Chondrocyte (in vitro differentiated cells): ENCODE measurements at regions not wholly inside any gene's neighbourhood (a gene's known extent, or its start where the extent isn't known, plus 50 kb on each side); places are given as distances from the start of the nearest gene placed in this dataset.
"Not testable (repeated sequence)": the region's sequence is repeated elsewhere in the genome, so short reads cannot be mapped to it uniquely, and the experiment has no call there.

Source experiments
- DNase-seq: peaks from one replicate; pipeline ENCODE4 v3.0.0; 2021; ENCODE audit warnings: mixed read lengths, low spot score
- H3K27ac Mint-ChIP-seq: one replicate; pipeline ENCODE4 v1.8.0; 2021; ENCODE audit warnings: mild to moderate bottlenecking, moderate library complexity, mixed read lengths; ENCODE audit not compliant: unreplicated experiment
- H3K27me3 Mint-ChIP-seq: 2 replicates; pipeline ENCODE4 v1.8.0; 2021; ENCODE audit warnings: low read depth, mixed read lengths
- H3K36me3 Mint-ChIP-seq: 2 replicates; pipeline ENCODE4 v1.8.0; 2021; ENCODE audit warnings: low read depth, mixed read lengths
- H3K4me1 Mint-ChIP-seq: 2 replicates; pipeline ENCODE4 v1.8.0; 2021; ENCODE audit warnings: low read depth, mild to moderate bottlenecking, mixed read lengths
- H3K4me3 Mint-ChIP-seq: one replicate; pipeline ENCODE4 v1.8.0; 2021; ENCODE audit warnings: mild to moderate bottlenecking, moderate library complexity, mixed read lengths; ENCODE audit not compliant: unreplicated experiment
- H3K9me3 Mint-ChIP-seq: 2 replicates; pipeline ENCODE4 v1.8.0; 2021; ENCODE audit warnings: low read depth, mixed read lengths
- CTCF ChIP-seq: fragments of 200-600 bp; sonication (generic); IDR thresholded peaks from 2 replicates; pipeline ENCODE4 v1.5.0; 2021; ENCODE audit warnings: antibody characterized with exemption, mild to moderate bottlenecking, moderate library complexity

- H3K27me3 Mint-ChIP-seq, result no peaks in the 10 kb centered on the region
- no peak overlapping the region for H3K27ac Mint-ChIP-seq
- H3K4me3 Mint-ChIP-seq, result no peak overlapping the region
- H3K4me1 Mint-ChIP-seq, result no peaks in the 10 kb centered on the region
- no peaks in the 10 kb centered on the region for H3K36me3 Mint-ChIP-seq
- no peak for DNase-seq
- peaks cover 2% of the 10 kb centered on the region for H3K9me3 Mint-ChIP-seq
- TF ChIP-seq CTCF, result no peak
Observed at GRCh38 chr1:68717330-68717729, 220.4 kb upstream of the DEPDC1 start.

GRCh38 chr1:68720476-68720875 lies 223.6 kb upstream of the DEPDC1 start:
- Mint-ChIP-seq H3K27ac (no peak overlapping the region), H3K27me3 (peaks cover 2% of the 10 kb centered on the region), H3K9me3 (no peaks in the 10 kb centered on the region), H3K36me3 (no peaks in the 10 kb centered on the region), H3K4me3 (no peak overlapping the region), H3K4me1 (no peaks in the 10 kb centered on the region)
- DNase-seq, result no peak
- TF ChIP-seq CTCF, result no peak

- Mint-ChIP-seq H3K36me3 (no peaks in the 10 kb centered on the region), H3K4me1 (no peaks in the 10 kb centered on the region), H3K4me3 (no peak overlapping the region), H3K9me3 (no peaks in the 10 kb centered on the region), H3K27me3 (peaks cover 6% of the 10 kb centered on the region), H3K27ac (no peak overlapping the region)
- no peak for TF ChIP-seq CTCF
- DNase-seq, result no peak
Observed at GRCh38 chr1:68723791-68724190, 226.9 kb upstream of the DEPDC1 start.

- Mint-ChIP-seq H3K36me3 (no peaks in the 10 kb centered on the region), H3K27me3 (peaks cover 6% of the 10 kb centered on the region), H3K4me3 (no peak overlapping the region), H3K9me3 (no peaks in the 10 kb centered on the region), H3K4me1 (no peaks in the 10 kb centered on the region), H3K27ac (no peak overlapping the region)
- DNase-seq, result no peak
- no peak for TF ChIP-seq CTCF
Observed at GRCh38 chr1:68725001-68725752, 228.3 kb upstream of the DEPDC1 start.

GRCh38 chr1:68739486-68739885 lies 242.6 kb upstream of the DEPDC1 start:
- not testable (repeated sequence) for H3K9me3 Mint-ChIP-seq

GRCh38 chr1:68745011-68745410 lies 248.1 kb upstream of the DEPDC1 start:
- no peaks in the 10 kb centered on the region for H3K4me1 Mint-ChIP-seq
- H3K36me3 Mint-ChIP-seq, result no peaks in the 10 kb centered on the region
- DNase-seq, result no peak
- no peaks in the 10 kb centered on the region for H3K27me3 Mint-ChIP-seq
- H3K9me3 Mint-ChIP-seq, result peaks cover 6% of the 10 kb centered on the region
- H3K27ac Mint-ChIP-seq, result no peak overlapping the region
- TF ChIP-seq CTCF, result no peak
- no peak overlapping the region for H3K4me3 Mint-ChIP-seq

More at GRCh38 chr1:68739486-68739885, 242.6 kb upstream of the DEPDC1 start:
- not testable (repeated sequence) for H3K4me1 Mint-ChIP-seq, DNase-seq, H3K4me3 Mint-ChIP-seq, H3K27ac Mint-ChIP-seq, H3K36me3 Mint-ChIP-seq, H3K27me3 Mint-ChIP-seq
